Keratinocyte (primary cell): ENCODE measurements at regions not wholly inside any gene's neighbourhood (a gene's known extent, or its start where the extent isn't known, plus 50 kb on each side); places are given as distances from the start of the nearest gene placed in this dataset.

ENCODE experiments used
- EZH2 ChIP-seq: IDR thresholded peaks from one replicate; pipeline ENCODE4 v1.6.1; 2012; ENCODE audit warnings: inconsistent platforms, mild to moderate bottlenecking, low read length, moderate library complexity
- TF ChIP-seq, protein P1 (sequence below), 3 experiments: IDR thresholded peaks in 1 of 3; conservative IDR thresholded peaks in 1 of 3; optimal IDR thresholded peaks in 1 of 3; 2 replicates in 2 of 3; 3 replicates in 1 of 3; pipeline versions ENCODE3 to v1.5.1; 2011; ENCODE audit warnings: low read length in 3 of 3, mild to moderate bottlenecking in 3 of 3, moderate library complexity in 2 of 3, control low read depth in 1 of 3, inconsistent platforms in 1 of 3; ENCODE audit not compliant: insufficient read depth in 2 of 3; ENCODE audit errors: extremely low read depth in 1 of 3

DNA sequence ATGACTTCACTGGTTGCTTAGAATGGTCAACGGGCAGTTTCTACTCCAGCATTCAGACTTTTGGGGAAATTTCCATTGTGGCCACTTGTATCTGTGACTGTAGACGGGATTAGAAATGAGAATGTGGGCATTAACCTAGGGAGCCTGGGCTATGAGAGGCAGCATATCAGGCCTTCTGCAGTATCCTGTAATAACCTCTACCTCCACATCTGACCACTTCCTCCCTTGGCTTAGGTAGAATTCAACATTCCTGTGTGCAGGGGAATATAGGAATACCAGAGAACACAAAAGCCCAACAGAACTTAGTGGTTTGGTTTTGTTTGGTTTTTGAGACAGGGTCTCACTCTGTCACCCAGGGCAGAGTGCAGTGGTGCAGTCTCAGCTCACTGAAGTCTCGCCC lies 76.4 kb upstream of the HOXC13 start:
- TF ChIP-seq, protein P1, sequence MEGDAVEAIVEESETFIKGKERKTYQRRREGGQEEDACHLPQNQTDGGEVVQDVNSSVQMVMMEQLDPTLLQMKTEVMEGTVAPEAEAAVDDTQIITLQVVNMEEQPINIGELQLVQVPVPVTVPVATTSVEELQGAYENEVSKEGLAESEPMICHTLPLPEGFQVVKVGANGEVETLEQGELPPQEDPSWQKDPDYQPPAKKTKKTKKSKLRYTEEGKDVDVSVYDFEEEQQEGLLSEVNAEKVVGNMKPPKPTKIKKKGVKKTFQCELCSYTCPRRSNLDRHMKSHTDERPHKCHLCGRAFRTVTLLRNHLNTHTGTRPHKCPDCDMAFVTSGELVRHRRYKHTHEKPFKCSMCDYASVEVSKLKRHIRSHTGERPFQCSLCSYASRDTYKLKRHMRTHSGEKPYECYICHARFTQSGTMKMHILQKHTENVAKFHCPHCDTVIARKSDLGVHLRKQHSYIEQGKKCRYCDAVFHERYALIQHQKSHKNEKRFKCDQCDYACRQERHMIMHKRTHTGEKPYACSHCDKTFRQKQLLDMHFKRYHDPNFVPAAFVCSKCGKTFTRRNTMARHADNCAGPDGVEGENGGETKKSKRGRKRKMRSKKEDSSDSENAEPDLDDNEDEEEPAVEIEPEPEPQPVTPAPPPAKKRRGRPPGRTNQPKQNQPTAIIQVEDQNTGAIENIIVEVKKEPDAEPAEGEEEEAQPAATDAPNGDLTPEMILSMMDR (optimal IDR thresholded peaks at IDR 0.05 in 1 of 3, IDR thresholded peaks at IDR 0.05 in 1 of 3, conservative IDR thresholded peaks at IDR 0.05 in 1 of 3; ENCODE audit: extremely low read depth in 1 of 3, insufficient read depth in 2 of 3, low read length in 3 of 3) = no peak
- TF ChIP-seq EZH2 = no peak
